ENCODE measurements at regions not wholly inside any gene's neighbourhood (a gene's known extent, or its start where the extent isn't known, plus 50 kb on each side); places are given as distances from the start of the nearest gene placed in this dataset.

GRCh38 chr3:178479860-178480259, 56.4 kb upstream of the KCNMB2 start:
- DNase-seq = no peak
- H3K9me3 ChIP-seq = no peaks in the 10 kb centered on the region
- intact Hi-C loops (cut with DNase I) = no loop called here
- no peak overlapping the region for H3K27ac ChIP-seq
- ATAC-seq = no peak
- no peak overlapping the region for H3K4me3 ChIP-seq
- H3K4me1 ChIP-seq = no peaks in the 10 kb centered on the region
- no peak for TF ChIP-seq CTCF (IDR thresholded peaks at IDR 0.05)
- H3K36me3 ChIP-seq = no peaks in the 10 kb centered on the region
- H3K27me3 ChIP-seq = no peaks in the 10 kb centered on the region

- H3K27ac ChIP-seq = no peak overlapping the region
- intact Hi-C loops (cut with DNase I) = no loop called here
- H3K4me1 ChIP-seq = no peaks in the 10 kb centered on the region
- ATAC-seq (no peak), DNase-seq (no peak)
- no peak for TF ChIP-seq CTCF (IDR thresholded peaks at IDR 0.05)
- no peaks in the 10 kb centered on the region for H3K36me3 ChIP-seq
- H3K4me3 ChIP-seq = no peak overlapping the region
- no peaks in the 10 kb centered on the region for H3K27me3 ChIP-seq
- no peaks in the 10 kb centered on the region for H3K9me3 ChIP-seq
Observed at GRCh38 chr3:178480274-178480673, 56.0 kb upstream of the KCNMB2 start.

- no peaks in the 10 kb centered on the region for H3K9me3 ChIP-seq
- no peak for ATAC-seq
- TF ChIP-seq CTCF (IDR thresholded peaks at IDR 0.05) = no peak
- no peak overlapping the region for H3K27ac ChIP-seq
- H3K27me3 ChIP-seq = no peaks in the 10 kb centered on the region
- intact Hi-C loops (cut with DNase I) = no loop called here
- no peak for DNase-seq
- H3K36me3 ChIP-seq = no peaks in the 10 kb centered on the region
- H3K4me3 ChIP-seq = no peak overlapping the region
- H3K4me1 ChIP-seq = no peaks in the 10 kb centered on the region
Observed at GRCh38 chr3:178480795-178481194, 55.4 kb upstream of the KCNMB2 start.

GRCh38 chr3:178482981-178483380, 53.3 kb upstream of the KCNMB2 start:
- no peak for TF ChIP-seq CTCF (IDR thresholded peaks at IDR 0.05)
- intact Hi-C loops (cut with DNase I) = no loop called here
- H3K4me3 ChIP-seq = no peak overlapping the region
- DNase-seq (no peak), ATAC-seq (no peak)
- H3K27ac ChIP-seq = no peak overlapping the region
- H3K9me3 ChIP-seq = no peaks in the 10 kb centered on the region
- H3K4me1 ChIP-seq = no peaks in the 10 kb centered on the region
- no peaks in the 10 kb centered on the region for H3K36me3 ChIP-seq
- H3K27me3 ChIP-seq = no peaks in the 10 kb centered on the region

GRCh38 chr3:178483704-178484103, 52.5 kb upstream of the KCNMB2 start:
- Histone ChIP-seq H3K36me3 (no peaks in the 10 kb centered on the region), H3K27me3 (no peaks in the 10 kb centered on the region), H3K27ac (no peak overlapping the region), H3K4me3 (no peak overlapping the region), H3K4me1 (no peaks in the 10 kb centered on the region), H3K9me3 (no peaks in the 10 kb centered on the region)
- no peak for TF ChIP-seq CTCF (IDR thresholded peaks at IDR 0.05)
- ATAC-seq (no peak), DNase-seq (no peak)
- intact Hi-C loops (cut with DNase I) = no loop called here
